ENCODE measurements at regions not wholly inside any gene's neighbourhood (a gene's known extent, or its start where the extent isn't known, plus 50 kb on each side); places are given as distances from the start of the nearest gene placed in this dataset.

DNA sequence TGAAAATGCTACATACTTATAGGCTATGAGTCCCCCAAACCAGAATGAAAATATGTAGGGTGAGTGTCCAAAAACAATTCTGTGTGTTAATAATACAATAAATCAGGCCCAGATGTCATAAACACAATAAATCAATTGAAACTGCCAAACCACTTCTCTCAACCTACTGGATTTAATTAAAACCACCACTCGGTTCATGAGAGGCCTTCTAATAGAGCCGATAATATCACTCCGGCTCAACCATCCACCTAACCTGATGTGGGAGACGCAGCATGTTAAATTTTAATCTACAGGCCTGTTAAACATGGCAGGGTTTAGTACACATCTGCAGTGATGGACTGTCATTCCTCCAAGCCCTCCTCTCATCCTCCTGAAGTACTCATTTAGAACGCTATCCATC lies 734.5 kb upstream of the ZNF608 start:
- Mint-ChIP-seq H3K36me3 (ENCODE audit: low read depth) (no peaks in the 10 kb centered on the region), H3K4me1 (ENCODE audit: low read depth) (no peaks in the 10 kb centered on the region), H3K9me3 (no peaks in the 10 kb centered on the region), H3K27ac (no peak overlapping the region), H3K4me3 (no peak overlapping the region), H3K27me3 (no peaks in the 10 kb centered on the region)
- no peak for DNase-seq
- H3K27me3 ChIP-seq (ENCODE audit: control insufficient read depth in 1 of 2, insufficient read depth in 2 of 2, low read length in 2 of 2) = no peaks in the 10 kb centered on the region
- POLR2A ChIA-PET = no interaction called here
- no peaks in the 10 kb centered on the region for H3K4me1 ChIP-seq (ENCODE audit: insufficient read depth, low read length)
- peaks cover 0 to 8% of the 10 kb centered on the region in 2 experiments for H3K9me3 ChIP-seq (ENCODE audit: control insufficient read depth in 1 of 2, insufficient read depth in 1 of 2, low read length in 2 of 2)
- no peaks in the 10 kb centered on the region for H3K36me3 ChIP-seq (ENCODE audit: insufficient read depth, low read length)
- CTCF ChIA-PET = no interaction called here
- H3K4me3 ChIP-seq (ENCODE audit: low read length) = no peak overlapping the region
- no peak overlapping the region for H3K27ac ChIP-seq (ENCODE audit: low read depth in 1 of 2, low read length in 2 of 2)
- no peak for ATAC-seq (ENCODE audit: poor library complexity)
- no peak for TF ChIP-seq CTCF (IDR thresholded peaks at IDR 0.05)
- intact Hi-C loops (cut with DNase I, micrococcal nuclease) = no loop called here

- no peaks in the 10 kb centered on the region for H3K27me3 ChIP-seq (ENCODE audit: control insufficient read depth in 1 of 2, insufficient read depth in 2 of 2, low read length in 2 of 2)
- POLR2A ChIA-PET = no interaction called here
- H3K27ac Mint-ChIP-seq = no peak overlapping the region
- H3K27ac ChIP-seq (ENCODE audit: low read depth in 1 of 2, low read length in 2 of 2) = no peak overlapping the region
- H3K9me3 Mint-ChIP-seq = no peaks in the 10 kb centered on the region
- no peaks in the 10 kb centered on the region for H3K4me1 ChIP-seq (ENCODE audit: insufficient read depth, low read length)
- no peaks in the 10 kb centered on the region for H3K36me3 ChIP-seq (ENCODE audit: insufficient read depth, low read length)
- no peak for TF ChIP-seq CTCF (IDR thresholded peaks at IDR 0.05)
- H3K27me3 Mint-ChIP-seq = no peaks in the 10 kb centered on the region
- H3K9me3 ChIP-seq (ENCODE audit: control insufficient read depth in 1 of 2, insufficient read depth in 1 of 2, low read length in 2 of 2) = peaks cover 0 to 8% of the 10 kb centered on the region in 2 experiments
- no peaks in the 10 kb centered on the region for H3K4me1 Mint-ChIP-seq (ENCODE audit: low read depth)
- CTCF ChIA-PET = no interaction called here
- DNase-seq = no peak
- ATAC-seq (ENCODE audit: poor library complexity) = no peak
- H3K4me3 ChIP-seq (ENCODE audit: low read length) = no peak overlapping the region
- no peaks in the 10 kb centered on the region for H3K36me3 Mint-ChIP-seq (ENCODE audit: low read depth)
- H3K4me3 Mint-ChIP-seq = no peak overlapping the region
- intact Hi-C loops (cut with DNase I, micrococcal nuclease) = no loop called here
These were observed 735.3 kb upstream of the ZNF608 start for GRCh38 chr5:125481506-125482465.

DNA sequence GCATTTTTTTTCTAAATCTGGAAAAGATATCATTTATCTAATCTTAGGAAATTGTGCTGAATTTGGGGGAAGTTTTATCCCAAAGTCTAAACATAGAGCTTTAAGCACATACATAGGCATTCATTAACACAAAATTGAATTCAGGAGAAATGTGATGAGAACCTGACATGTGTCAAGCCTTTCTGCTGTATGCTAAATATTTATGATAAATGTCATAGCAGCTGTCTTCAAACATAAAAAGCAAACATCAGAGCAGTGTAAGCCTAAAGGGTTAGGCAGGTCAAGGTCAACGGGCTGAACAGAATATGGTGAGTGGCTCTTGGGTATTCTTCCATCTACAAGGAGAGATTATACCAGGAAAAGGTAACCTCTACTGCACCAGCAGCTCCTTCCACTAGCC lies 737.2 kb upstream of the ZNF608 start:
- H3K36me3 ChIP-seq (ENCODE audit: insufficient read depth, low read length) = no peaks in the 10 kb centered on the region
- no peak for TF ChIP-seq CTCF (IDR thresholded peaks at IDR 0.05)
- intact Hi-C loops (cut with DNase I, micrococcal nuclease) = no loop called here
- H3K4me1 ChIP-seq (ENCODE audit: insufficient read depth, low read length) = no peaks in the 10 kb centered on the region
- no peaks in the 10 kb centered on the region for H3K27me3 Mint-ChIP-seq
- H3K27me3 ChIP-seq (ENCODE audit: control insufficient read depth in 1 of 2, insufficient read depth in 2 of 2, low read length in 2 of 2) = no peaks in the 10 kb centered on the region
- no peak overlapping the region for H3K4me3 ChIP-seq (ENCODE audit: low read length)
- H3K27ac Mint-ChIP-seq = no peak overlapping the region
- H3K4me3 Mint-ChIP-seq = no peak overlapping the region
- H3K27ac ChIP-seq (ENCODE audit: low read depth in 1 of 2, low read length in 2 of 2) = no peak overlapping the region
- no peaks in the 10 kb centered on the region for H3K9me3 Mint-ChIP-seq
- no peaks in the 10 kb centered on the region for H3K36me3 Mint-ChIP-seq (ENCODE audit: low read depth)
- ChIA-PET POLR2A (no interaction called here), CTCF (no interaction called here)
- H3K9me3 ChIP-seq (ENCODE audit: control insufficient read depth in 1 of 2, insufficient read depth in 1 of 2, low read length in 2 of 2) = peaks cover 0 to 3% of the 10 kb centered on the region in 2 experiments
- H3K4me1 Mint-ChIP-seq (ENCODE audit: low read depth) = no peaks in the 10 kb centered on the region
- no peak for DNase-seq
- ATAC-seq (ENCODE audit: poor library complexity) = no peak

Measured in CD4-positive, alpha-beta T cell (primary cell).